Occipital lobe (tissue), 1 donor: ENCODE measurements at regions not wholly inside any gene's neighbourhood (a gene's known extent, or its start where the extent isn't known, plus 50 kb on each side); places are given as distances from the start of the nearest gene placed in this dataset.

Source experiments
- small RNA-seq: library from RNA; depleted of rRNA; stranded (forward); fragments of <200 nt; gene quantifications from one replicate; pipeline ENCODE3, GENCODE V24; 2014

Small RNAs in the stretch of these regions (small RNA-seq; reads per million reads assigned to genes)
- 0.12 reads per million for gene RF00012
